HG02610 (cell line): ENCODE measurements at regions not wholly inside any gene's neighbourhood (a gene's known extent, or its start where the extent isn't known, plus 50 kb on each side); places are given as distances from the start of the nearest gene placed in this dataset.

Experiments used
- ATAC-seq: cut with Tn5 transposase; IDR thresholded peaks from one replicate; pipeline ENCODE4 v1.9.1; 2021; ENCODE audit warnings: mild to moderate bottlenecking, moderate library complexity; ENCODE audit not compliant: unreplicated experiment

DNA sequence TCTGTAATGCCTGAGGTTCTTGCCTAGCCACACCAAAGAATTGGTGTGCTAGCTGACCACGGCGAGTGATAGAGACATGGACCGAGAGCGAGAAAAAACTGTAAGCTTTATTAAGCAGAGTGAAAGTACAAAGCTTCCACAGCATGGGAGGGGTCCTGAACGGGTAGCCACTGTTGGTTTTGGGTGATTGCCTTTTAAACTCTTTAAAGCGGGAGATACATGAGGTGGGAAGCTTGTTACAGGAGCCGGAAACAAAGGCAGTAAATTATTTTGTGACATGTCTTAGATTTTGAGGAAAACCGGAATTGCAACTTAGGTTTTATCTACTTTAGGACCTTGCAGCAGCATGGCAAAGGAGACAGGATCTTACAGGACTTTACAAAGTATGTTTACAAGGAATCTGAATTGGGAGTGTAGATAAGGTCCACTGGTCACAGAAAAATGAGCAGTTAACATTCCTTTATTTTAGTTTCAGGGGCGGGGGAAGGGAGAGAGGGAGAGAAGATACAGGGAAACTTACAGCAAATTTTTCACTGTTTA lies 252.7 kb upstream of the MBL2 start:
- ATAC-seq: no peak

DNA sequence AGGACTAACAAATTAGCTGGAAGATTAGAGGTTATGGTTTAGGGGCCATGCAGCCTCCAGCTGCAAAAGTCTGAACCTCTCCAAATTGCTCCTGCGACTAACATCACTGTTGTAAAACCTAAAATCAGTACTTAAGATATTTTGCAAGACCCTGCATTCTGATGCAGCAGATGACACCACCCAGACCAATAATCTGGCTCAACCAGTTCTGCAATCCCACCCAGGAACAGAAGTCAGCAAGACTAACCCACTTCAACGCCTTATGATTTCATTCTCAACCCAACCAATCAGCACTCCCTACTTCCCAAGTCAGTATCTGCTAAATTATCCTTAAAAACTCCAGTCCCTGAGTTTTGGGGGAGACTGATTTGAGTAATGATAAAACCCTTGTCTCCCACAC lies 250.8 kb upstream of the MBL2 start:
- ATAC-seq: no peak

DNA sequence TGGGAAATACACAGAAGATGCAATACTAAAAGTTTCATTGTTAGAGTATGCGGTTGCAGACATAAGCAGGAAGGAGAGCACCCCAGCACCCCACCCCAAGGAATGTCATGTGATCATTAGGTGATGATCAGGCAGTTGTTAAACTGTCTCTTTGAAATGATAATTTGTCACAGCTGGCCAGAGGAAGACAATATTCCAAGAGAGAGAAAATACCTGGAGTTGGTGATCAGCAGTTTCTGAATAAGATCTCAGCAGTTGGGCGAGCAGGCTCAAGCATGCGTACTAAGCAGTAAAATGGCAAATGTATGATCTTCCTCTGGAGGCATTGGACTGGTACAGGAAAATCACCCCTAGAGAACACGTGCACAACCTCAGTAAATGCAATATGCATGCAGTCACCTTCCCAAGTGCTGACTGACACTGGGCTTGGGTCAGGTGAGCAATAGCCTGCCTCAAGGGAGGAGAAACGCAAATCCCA lies 250.1 kb upstream of the MBL2 start:
- no peak for ATAC-seq

DNA sequence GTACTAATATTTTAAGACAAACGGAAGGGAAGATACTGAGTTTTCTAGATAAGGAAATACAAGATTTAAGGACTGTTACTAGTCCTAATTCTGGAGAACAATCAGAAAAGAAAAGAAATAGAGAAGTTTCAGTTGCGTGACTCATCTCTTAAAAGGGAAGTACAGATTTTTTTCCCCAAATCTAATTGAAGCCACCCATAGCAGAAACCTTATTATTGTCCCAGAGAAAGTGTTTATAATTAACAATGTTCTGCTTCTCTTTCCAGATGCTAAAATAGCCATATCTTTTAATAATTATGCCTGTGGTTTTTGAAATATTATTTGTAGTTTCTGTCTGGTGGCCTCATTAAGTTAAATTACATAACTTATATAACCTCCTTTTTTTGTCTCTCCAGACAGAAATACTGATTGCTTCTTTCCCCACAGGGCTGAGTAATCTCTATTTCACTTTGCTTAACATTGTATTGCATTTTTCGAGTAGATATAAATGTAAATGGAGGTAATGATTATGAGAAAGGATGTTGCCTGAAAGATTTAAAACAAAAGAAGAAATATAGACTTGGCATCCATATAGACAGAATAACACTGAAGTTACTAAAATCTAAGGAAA lies 240.7 kb upstream of the MBL2 start:
- ATAC-seq: peak; percentile 55

DNA sequence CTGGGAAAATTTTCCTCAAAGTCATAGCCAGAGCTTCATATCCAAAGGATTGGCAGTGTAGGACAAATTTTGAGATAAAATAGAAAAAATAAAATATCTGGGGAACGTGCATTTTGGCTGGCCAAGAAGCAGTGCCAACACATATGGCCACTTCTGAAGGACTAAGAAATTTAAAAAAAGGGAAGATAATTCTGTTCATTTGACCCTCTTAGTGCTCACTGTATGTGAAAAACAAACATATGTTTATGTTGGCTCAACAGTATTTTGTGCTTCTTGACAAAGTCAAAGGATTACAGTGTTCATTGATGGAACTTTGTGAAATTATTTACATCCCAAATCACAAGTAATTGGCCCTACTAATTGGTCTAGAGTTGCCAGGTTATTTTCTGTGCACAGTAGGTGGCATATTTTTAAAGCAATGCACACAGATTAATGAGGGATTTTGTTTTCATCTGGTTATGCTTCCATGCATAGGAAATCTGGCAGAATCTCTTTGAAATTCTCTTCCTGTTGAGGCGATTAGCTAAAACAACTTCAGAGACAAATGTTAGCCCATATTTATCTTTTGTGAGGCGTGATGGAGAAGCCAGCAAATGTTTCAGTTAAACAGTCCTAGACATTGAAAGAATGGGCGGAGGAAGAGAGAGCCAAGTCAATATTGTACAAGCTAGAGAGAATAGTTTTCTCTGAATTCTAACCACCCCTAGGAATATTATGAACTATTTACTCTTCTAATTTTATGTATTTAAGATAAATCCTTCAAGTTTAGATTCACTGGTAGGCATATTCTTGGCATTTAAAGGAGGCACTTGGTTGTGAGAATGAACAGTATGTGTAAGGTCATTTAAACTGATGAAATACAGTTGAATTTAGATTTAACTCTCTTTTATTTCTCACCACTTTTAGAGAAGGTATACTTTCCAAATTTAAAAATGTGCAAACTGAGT lies 237.7 kb upstream of the MBL2 start:
- no peak for ATAC-seq

DNA sequence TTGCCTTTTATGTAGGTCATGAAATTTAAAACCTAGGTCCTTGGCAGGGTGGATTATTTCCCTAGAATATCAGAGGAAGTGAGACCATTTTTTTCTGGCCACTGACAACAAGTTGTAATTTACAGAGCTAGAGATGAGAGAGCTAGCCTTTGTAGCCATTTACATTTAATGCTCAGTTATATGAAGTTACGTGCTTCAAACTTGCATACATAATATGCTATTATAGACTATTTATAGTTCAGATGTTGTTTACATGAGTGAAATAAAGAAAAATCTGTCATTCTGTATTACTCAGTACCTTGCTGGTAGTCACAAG lies 234.9 kb upstream of the MBL2 start:
- no peak for ATAC-seq

DNA sequence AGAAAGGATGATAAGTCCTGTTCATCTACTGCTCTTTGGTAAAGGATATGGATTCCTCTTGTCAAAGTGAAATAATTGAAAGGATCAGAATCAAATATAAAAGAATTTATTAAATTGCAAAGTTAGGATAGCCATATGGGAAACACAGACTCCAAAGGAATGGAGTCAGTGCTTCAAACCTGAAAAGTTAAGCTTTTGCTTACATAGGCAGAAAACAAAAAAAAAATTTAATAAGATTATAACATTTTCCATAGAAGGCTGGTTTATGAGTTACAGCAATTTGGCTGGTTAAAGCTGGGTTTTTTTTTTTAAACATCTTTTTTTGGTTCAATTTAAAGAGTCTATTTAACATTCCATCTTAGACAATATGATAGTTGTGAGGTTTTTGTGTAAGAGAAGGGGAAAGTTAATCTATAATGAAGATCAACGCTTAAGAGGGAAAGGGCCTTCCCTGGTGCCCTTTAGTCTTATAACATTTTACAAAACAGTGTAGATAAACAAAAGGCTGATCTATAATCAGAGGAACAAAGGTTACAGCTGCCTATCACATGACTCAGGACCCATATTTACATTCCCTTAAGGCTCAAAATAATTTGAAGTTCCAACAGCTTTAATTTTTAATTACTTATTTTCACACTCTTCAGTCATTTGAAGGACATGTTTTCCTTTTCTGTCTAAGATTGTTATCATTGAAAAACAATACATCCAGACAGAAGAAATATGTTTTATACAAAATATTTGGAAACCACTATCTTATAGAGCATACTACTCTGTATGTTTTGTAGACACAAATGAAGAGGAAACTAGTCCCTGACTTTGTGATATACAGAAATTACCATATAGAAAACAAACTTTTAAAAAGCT lies 234.3 kb upstream of the MBL2 start:
- no peak for ATAC-seq

DNA sequence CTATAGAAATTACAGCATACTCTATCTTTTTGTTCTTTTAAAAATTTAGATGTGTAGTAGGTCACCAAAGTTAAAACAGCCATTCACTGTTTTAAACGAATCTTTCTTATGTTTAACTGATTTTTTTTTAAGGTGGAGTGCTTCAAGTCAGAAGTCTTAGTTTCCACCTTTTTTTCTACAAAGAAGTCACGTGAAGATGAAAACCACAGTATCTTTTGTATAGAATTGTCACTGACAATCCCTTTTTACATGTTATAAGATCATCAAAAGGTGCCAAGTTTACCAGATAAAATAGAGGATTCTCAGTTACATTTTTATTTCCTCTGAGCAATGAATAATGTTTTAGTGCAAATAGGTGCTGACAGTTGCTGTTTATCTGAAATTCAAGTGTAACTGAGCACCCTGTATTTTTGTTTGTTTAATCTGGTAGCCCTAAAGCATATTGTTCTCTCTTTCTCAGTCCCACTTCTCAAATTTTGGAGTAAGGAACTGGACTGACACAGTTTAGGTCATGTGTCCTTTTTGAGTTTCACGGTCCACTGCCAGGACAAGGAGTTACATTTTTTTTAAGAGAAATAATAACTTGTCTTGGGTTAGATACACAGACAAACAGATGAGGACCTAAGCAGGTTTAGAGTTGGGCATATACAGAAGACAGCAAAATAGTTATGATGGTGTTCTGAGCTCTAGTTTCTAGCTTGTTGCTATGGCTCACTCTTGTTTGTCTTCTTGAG lies 233.2 kb upstream of the MBL2 start:
- no peak for ATAC-seq

DNA sequence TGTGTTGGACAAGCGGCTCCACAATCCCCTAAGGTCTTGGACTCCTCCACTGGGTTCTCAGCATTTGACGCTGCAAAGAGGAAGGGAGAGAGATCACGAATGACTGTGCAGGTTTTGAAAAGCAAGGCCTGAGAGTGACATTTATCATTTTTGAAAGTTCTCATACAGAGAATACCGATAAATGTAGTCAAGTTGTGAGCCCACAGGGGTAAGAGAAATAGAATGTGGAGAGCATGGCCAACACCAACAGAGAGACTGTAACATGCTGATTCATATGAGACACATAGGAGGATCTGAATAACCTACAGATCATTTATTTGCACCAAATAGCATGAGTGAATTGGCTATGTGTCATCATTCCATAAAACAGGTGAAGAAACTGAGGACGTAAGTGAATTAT lies 230.5 kb upstream of the MBL2 start:
- ATAC-seq: peak; percentile 75

DNA sequence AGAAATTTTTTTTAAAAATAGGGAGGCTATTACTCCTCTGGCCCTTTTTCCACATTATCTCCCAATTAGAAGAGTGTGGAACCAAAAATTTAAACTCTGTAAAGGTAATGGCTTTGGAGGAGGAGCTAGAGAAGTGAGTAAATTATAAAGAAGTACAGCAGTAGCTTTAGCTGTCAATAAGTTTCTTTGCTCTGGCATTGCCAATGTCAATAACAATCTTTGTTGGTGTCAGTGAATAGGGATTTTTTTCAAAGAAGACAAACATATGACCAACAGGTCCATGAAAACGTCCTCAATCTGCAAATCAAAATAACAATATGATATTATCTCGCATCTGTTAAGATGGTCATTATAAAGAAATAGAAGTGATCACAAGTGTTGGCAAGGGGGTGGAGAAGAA lies 227.1 kb upstream of the MBL2 start:
- ATAC-seq: no peak

DNA sequence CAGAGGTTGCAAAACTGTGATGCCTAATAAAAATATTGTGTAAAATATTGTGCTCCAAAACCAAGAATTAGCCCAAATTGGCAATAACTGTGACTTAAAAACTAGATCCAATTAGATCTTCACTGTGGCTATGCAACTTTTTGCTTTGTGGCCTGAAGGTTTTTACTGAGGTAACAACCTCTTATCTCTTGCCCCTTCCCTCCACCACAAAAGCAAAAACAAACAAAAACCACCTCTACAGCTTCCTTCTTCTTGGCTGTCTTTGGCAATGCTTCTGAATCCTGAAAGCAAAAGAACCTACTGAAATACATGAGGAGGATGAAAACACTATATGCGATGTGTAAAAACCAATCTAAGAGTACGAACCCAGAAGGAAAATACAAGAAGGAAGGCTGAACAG lies 226.7 kb upstream of the MBL2 start:
- ATAC-seq: no peak

DNA sequence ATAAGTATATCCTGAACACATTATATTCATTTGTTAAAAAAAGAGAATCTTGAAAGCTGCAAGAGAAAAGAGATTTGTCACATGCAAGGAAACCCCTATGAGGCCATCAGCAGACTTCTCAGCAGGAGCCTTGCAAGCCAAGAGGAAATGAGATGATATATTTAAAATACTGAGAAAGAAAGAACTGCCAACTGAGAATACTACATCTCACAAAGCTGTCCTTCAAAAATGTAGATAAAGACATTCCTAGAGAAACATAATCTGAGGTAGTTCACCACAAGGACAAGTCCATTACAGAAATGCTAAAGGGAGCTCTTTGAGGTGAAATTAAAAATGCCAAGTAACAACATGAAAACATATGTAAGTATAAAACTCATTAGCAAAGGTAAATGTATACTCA lies 224.4 kb upstream of the MBL2 start:
- ATAC-seq: no peak

DNA sequence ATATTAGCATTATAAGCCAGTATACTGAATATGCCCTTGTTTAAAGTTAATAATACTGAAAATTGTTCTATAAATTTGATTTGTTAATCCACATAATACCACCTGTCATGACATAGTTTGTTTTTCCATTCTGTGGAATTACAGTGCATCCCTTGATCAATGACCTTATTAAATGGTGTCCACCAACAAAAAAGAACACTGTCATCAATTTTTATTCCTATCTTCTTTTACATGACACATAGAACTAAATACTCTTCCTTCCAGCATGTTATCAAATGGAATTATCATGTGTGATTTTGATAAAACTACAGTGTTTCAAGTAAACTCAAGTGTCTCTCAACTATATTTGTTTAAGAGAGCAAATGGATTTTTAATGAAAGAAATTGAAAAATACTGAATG lies 221.8 kb upstream of the MBL2 start:
- no peak for ATAC-seq

DNA sequence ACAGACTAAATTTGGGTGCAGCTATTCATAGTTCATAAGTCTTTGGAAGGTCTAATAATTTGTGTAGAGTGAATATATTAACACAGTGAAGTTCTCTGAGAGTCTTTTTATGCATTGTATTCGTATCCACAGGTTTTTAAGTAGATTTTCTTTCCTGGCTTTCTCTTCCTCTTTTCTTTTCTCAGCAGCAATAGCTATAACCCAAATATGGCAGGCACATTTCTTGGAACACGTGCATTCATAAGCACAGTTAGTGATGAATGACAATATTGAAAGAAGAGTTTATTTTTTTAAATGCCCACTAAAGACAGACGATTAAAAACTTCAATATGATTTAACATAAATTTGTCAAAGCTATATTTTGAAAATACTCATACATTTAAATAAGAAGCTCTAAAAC lies 220.5 kb upstream of the MBL2 start:
- ATAC-seq: no peak

DNA sequence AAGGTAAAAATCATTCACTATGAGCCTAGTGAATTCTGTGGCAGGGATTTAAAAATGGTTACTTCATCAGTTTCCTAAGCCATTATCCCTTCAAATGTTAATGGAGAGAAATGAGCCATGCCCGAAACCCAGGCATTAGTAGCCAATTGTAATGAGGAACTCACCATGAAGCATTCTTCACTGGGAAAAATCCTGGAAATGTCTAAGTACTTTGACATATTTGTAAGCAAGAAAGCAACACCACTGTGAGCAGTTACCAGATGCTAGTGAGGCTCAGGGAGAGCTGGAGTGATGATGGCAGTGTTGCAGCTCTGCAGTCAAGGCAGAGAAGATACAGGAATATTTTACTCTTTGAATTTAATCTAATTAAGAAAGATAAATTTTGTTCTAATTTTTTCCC lies 220.0 kb upstream of the MBL2 start:
- no peak for ATAC-seq

DNA sequence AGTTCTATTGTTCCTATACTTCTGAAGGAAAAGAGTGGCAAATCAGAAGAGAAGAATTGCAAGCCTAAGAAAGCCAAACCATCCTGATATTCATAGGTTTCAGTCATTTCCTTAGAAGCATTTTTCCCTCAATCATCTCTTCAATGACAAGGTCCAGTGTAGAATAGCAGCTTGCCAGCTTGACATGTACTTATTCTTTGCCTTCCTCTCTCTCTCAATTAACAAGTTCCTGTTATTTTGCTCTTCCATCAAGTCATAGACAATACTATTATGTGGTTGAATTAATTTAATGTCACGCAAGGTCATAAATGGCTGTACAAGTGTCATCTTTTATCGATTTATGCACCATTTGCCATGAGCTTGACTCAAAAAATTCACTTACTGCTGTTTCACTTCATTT lies 216.3 kb upstream of the MBL2 start:
- ATAC-seq: no peak

DNA sequence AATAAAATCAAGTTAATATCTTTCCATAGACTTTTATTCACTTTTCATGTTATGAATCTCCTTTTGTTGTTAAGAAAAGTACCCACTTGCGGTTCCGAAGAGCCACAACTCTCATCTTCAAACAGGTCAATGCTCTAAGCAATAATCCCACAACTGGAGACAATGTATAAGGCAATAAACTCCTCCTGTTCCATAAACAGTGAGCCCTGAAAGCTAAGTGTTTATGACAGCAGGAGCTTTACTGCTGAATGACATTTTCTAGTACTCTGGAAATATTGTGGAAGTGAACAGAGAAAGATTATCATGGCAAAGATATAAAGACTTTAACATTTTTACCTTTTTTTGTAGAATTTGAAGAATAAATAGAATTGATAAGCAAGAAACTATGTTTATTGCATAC lies 213.5 kb upstream of the MBL2 start:
- ATAC-seq: no peak

DNA sequence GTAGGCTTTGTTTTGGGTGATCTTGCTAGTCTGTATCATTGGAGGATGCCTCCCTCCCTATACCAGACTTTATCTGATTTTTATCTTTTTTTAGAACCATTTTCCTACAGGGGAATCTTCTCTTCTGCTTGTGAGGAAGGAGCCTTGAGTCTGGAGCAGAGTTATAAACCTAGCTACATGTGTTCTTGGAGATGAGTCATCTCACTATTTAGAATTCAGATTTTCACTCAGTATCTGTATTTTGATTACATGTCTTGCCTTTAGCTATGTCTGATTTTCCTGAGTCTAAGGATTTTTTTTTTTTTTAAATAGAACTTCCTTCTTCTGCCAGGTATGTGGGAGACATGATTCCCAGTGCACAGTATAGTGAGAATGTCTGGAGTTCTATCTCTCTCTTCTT lies 211.6 kb upstream of the MBL2 start:
- no peak for ATAC-seq

DNA sequence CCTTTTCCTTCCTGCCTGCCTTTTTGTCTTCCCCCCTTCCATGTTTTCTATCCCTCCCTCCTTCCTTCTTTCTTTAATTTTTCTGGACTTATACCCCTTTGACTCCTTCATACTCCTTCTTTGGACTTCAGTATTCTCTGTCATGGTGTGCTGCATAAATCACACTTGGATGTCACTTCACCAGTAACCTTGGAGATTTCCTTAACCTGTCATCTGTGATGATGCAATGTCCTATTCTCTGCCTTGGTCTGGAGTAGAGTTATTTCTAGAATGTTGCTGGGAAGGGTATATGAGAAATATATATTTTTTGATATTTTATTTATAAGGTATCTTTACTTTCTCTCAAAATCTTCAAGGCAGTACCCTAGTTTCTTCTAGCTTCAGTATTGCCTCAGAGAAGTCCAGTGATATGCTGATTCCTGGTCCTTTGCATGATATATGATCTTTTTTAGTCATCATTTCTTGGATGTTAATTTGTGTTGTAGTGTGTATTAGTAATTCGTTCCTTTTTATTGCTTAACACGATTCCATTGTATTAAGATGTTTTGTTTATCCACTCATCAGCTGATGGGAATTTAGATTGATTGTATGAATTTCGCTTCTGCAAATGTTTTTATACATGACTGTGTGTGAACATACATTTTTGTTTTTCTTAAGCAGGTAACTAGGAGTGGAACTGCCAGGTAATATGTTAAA lies 206.9 kb upstream of the MBL2 start:
- no peak for ATAC-seq

DNA sequence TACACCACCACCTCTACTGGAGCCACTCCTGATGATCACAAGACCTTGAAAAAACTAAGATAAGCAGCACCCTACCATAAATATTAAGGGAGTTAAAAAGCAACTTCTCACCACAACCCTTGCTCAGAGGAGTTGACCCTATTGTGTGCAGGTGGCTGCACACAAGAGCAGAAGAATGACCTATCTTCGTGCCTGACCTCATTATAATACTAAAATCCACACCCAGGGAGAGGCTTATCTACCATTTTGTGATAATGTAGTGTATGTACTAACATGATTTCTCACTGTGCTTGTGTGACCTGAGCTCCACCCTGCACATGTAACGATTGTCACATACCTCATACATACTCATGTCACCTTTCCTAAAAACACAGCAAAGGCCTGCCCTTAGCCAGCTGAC lies 205.0 kb upstream of the MBL2 start:
- ATAC-seq: no peak
